GM23248 (cell line): ENCODE measurements at regions not wholly inside any gene's neighbourhood (a gene's known extent, or its start where the extent isn't known, plus 50 kb on each side); places are given as distances from the start of the nearest gene placed in this dataset.

Experiments
- DNase-seq: peaks from one replicate; pipeline ENCODE4 v3.0.0-alpha.2; 2015
- H2AFZ ChIP-seq: fragments of 200-600 bp; sonication (generic); 2 replicates; pipeline ENCODE4 v1.6.1; 2016; ENCODE audit warnings: antibody characterized with exemption
- H3F3A ChIP-seq: fragments of 200-600 bp; sonication (generic); 2 replicates; pipeline ENCODE4 v1.6.1; 2016; ENCODE audit warnings: mild to moderate bottlenecking, antibody characterized with exemption, mixed run types; ENCODE audit not compliant: insufficient read depth
- H3K27ac ChIP-seq: fragments of 200-600 bp; sonication (generic); 2 replicates; pipeline ENCODE4 v1.5.1; 2016; ENCODE audit warnings: mild to moderate bottlenecking
- H3K27me3 ChIP-seq: fragments of 200-600 bp; sonication (generic); replicated peaks from 2 replicates; pipeline ENCODE4 v1.6.1; 2016; ENCODE audit warnings: mild to moderate bottlenecking; ENCODE audit not compliant: insufficient read depth
- H3K36me3 ChIP-seq: fragments of 200-600 bp; sonication (generic); 2 replicates; pipeline ENCODE4 v1.6.1; 2016; ENCODE audit warnings: low read depth, mild to moderate bottlenecking
- H3K4me1 ChIP-seq: fragments of 200-600 bp; sonication (generic); 2 replicates; pipeline ENCODE4 v1.6.1; 2016; ENCODE audit warnings: mild to moderate bottlenecking; ENCODE audit not compliant: insufficient read depth
- H3K4me2 ChIP-seq: fragments of 200-600 bp; sonication (generic); one replicate; pipeline ENCODE4 v1.6.1; 2016; ENCODE audit warnings: mild to moderate bottlenecking; ENCODE audit not compliant: unreplicated experiment
- H3K4me3 ChIP-seq: fragments of 200-600 bp; sonication (generic); 2 replicates; pipeline ENCODE4 v1.5.1; 2016; ENCODE audit warnings: mild to moderate bottlenecking
- H3K79me2 ChIP-seq: fragments of 200-600 bp; sonication (generic); 2 replicates; pipeline ENCODE4 v1.6.1; 2016; ENCODE audit warnings: mild to moderate bottlenecking; ENCODE audit not compliant: insufficient read depth
- H3K9ac ChIP-seq: fragments of 200-600 bp; sonication (generic); 2 replicates; pipeline ENCODE4 v1.6.1; 2016; ENCODE audit warnings: mild to moderate bottlenecking
- H3K9me2 ChIP-seq: fragments of 200-600 bp; sonication (generic); 2 replicates; pipeline ENCODE4 v1.6.1; 2016; ENCODE audit warnings: mixed run types, mild to moderate bottlenecking, moderate library complexity; ENCODE audit not compliant: insufficient read depth
- H3K9me3 ChIP-seq: fragments of 200-600 bp; sonication (generic); one replicate; pipeline ENCODE4 v1.6.1; 2017; ENCODE audit warnings: low read depth
- H4K20me1 ChIP-seq: fragments of 200-600 bp; sonication (generic); 2 replicates; pipeline ENCODE4 v1.6.0; 2016; ENCODE audit not compliant: insufficient read depth
- EZH2 ChIP-seq: fragments of 200-600 bp; sonication (generic); IDR thresholded peaks from 2 replicates; pipeline ENCODE4 v1.6.1; 2018; ENCODE audit warnings: antibody characterized with exemption, mild to moderate bottlenecking; ENCODE audit not compliant: insufficient read depth, poor library complexity, severe bottlenecking
- EZH2phosphoT487 ChIP-seq: fragments of 200-600 bp; sonication (generic); IDR thresholded peaks from 2 replicates; pipeline ENCODE4 v1.6.1; 2018; ENCODE audit warnings: antibody characterized with exemption, moderate library complexity, mild to moderate bottlenecking, low read depth; ENCODE audit not compliant: insufficient read depth
- WGBS, 2 experiments: methylation state at CpG; one replicate each; pipeline ENCODE4 v1.1.6; 2015 to 2017; ENCODE audit warnings: low lambda C conversion rate in 2 of 2, low coverage in 1 of 2; ENCODE audit errors: missing lambda C conversion rate in 2 of 2; 5-methylcytosine and 5-hydroxymethylcytosine counted together
- in situ Hi-C: fragments of 300-500 bp; cut with MboI; formaldehyde crosslinking; loops from 2 replicates; pipeline ENCODE4 v1.15.0; 2020

- no peaks in the 10 kb centered on the region for H4K20me1 ChIP-seq
- H3F3A ChIP-seq: peaks cover 54% of the 10 kb centered on the region
- TF ChIP-seq EZH2phosphoT487 (0 out of 2 replicates have a peak, but pooled peaks have one; percentile 48), EZH2 (no peak)
- H3K36me3 ChIP-seq: no peaks in the 10 kb centered on the region
- in situ Hi-C loops: no loop called here
- peak; percentile 71 for DNase-seq
- peaks cover 4% of the 10 kb centered on the region; the same call in 1 of the 2 replicates for H3K9me2 ChIP-seq
- H3K4me2 ChIP-seq: peak overlapping the region; percentile 94
- peak overlapping the region; percentile 85 for H3K27ac ChIP-seq
- peak overlapping the region; percentile 40; the same call in 1 of the 2 replicates for H3K4me3 ChIP-seq
- H3K27me3 ChIP-seq: no peaks in the 10 kb centered on the region
- no peaks in the 10 kb centered on the region for H3K79me2 ChIP-seq
- H3K9ac ChIP-seq: no peak overlapping the region
- peak overlapping the region; percentile 21; the same call in 1 of the 2 replicates for H2AFZ ChIP-seq
- H3K4me1 ChIP-seq: peaks cover 54% of the 10 kb centered on the region
- WGBS, 2 experiments: 0% methylated on average over 3 of the region's 3 CpGs
- H3K9me3 ChIP-seq: no peaks in the 10 kb centered on the region
These were observed 424.5 kb upstream of the CDH11 start for GRCh38 chr16:65546353-65546791.

- Histone ChIP-seq H3K27me3 (no peaks in the 10 kb centered on the region), H3K9me2 (peaks cover 4% of the 10 kb centered on the region; the same call in 1 of the 2 replicates), H3K4me2 (peak overlapping the region; percentile 94), H3K9me3 (no peaks in the 10 kb centered on the region), H3F3A (peaks cover 52% of the 10 kb centered on the region), H3K36me3 (no peaks in the 10 kb centered on the region), H2AFZ (peak overlapping the region; percentile 21; the same call in 1 of the 2 replicates), H3K9ac (no peak overlapping the region), H3K4me1 (peaks cover 54% of the 10 kb centered on the region), H3K27ac (peak overlapping the region; percentile 85; the same call in 1 of the 2 replicates), H3K79me2 (no peaks in the 10 kb centered on the region), H4K20me1 (no peaks in the 10 kb centered on the region), H3K4me3 (no peak overlapping the region)
- TF ChIP-seq EZH2: no peak
- no peak for TF ChIP-seq EZH2phosphoT487
- in situ Hi-C loops: no loop called here
- DNase-seq: no peak
- 74 to 75% methylated on average over 2 of the region's 2 CpGs for WGBS, 2 experiments
These were observed 423.6 kb upstream of the CDH11 start for GRCh38 chr16:65545413-65545956.

GRCh38 chr16:65543781-65544740 is 422.2 kb upstream of the CDH11 start:
- Histone ChIP-seq H2AFZ (no peak overlapping the region), H3K9me3 (no peaks in the 10 kb centered on the region), H3K9me2 (peaks cover 4% of the 10 kb centered on the region; the same call in 1 of the 2 replicates), H3K27ac (no peak overlapping the region), H4K20me1 (no peaks in the 10 kb centered on the region), H3K4me2 (no peak overlapping the region), H3K4me3 (no peak overlapping the region), H3K9ac (no peak overlapping the region), H3K36me3 (no peaks in the 10 kb centered on the region), H3K79me2 (no peaks in the 10 kb centered on the region), H3K4me1 (peaks cover 51% of the 10 kb centered on the region), H3K27me3 (no peaks in the 10 kb centered on the region), H3F3A (peaks cover 48% of the 10 kb centered on the region)
- WGBS, 2 experiments: 93 to 97% methylated on average over 5 of the region's 5 CpGs
- in situ Hi-C loops: no loop called here
- no peak for DNase-seq
- no peak for TF ChIP-seq EZH2phosphoT487
- no peak for TF ChIP-seq EZH2

GRCh38 chr16:65541646-65542045 is 419.8 kb upstream of the CDH11 start:
- 98 to 100% methylated on average over 1 of the region's 1 CpG for WGBS, 2 experiments
- no peaks in the 10 kb centered on the region for H3K79me2 ChIP-seq
- H3F3A ChIP-seq: peaks cover 42% of the 10 kb centered on the region
- H3K27ac ChIP-seq: no peak overlapping the region
- H3K27me3 ChIP-seq: no peaks in the 10 kb centered on the region
- H3K4me1 ChIP-seq: peaks cover 43% of the 10 kb centered on the region
- in situ Hi-C loops: no loop called here
- DNase-seq: no peak
- no peak overlapping the region for H3K9ac ChIP-seq
- TF ChIP-seq EZH2phosphoT487 (no peak), EZH2 (no peak)
- no peak overlapping the region for H2AFZ ChIP-seq
- peaks cover 4% of the 10 kb centered on the region; the same call in 1 of the 2 replicates for H3K9me2 ChIP-seq
- H3K9me3 ChIP-seq: no peaks in the 10 kb centered on the region
- H3K4me3 ChIP-seq: no peak overlapping the region
- no peaks in the 10 kb centered on the region for H4K20me1 ChIP-seq
- H3K36me3 ChIP-seq: no peaks in the 10 kb centered on the region
- H3K4me2 ChIP-seq: no peak overlapping the region
